ENCODE measurements at regions not wholly inside any gene's neighbourhood (a gene's known extent, or its start where the extent isn't known, plus 50 kb on each side); places are given as distances from the start of the nearest gene placed in this dataset.
"Not testable (repeated sequence)": the region's sequence is repeated elsewhere in the genome, so short reads cannot be mapped to it uniquely, and the experiment has no call there.

- H3K27ac ChIP-seq (ENCODE audit: low read length): no peak overlapping the region
- H4K20me1 ChIP-seq (ENCODE audit: insufficient read depth, low read length): no peaks in the 10 kb centered on the region
- no peaks in the 10 kb centered on the region; the same call in 1 of the 2 replicates for H3K4me1 ChIP-seq (ENCODE audit: low read length)
- H3K4me3 ChIP-seq (ENCODE audit: low read length): no peak overlapping the region
- H3K79me2 ChIP-seq (ENCODE audit: low read length): no peaks in the 10 kb centered on the region
- H3K9ac ChIP-seq (ENCODE audit: low read length): no peak overlapping the region
- H3K4me2 ChIP-seq (ENCODE audit: low read length): no peak overlapping the region
- H3K27me3 ChIP-seq (ENCODE audit: low read depth, low read length): no peaks in the 10 kb centered on the region
- H2AFZ ChIP-seq (ENCODE audit: low read depth, low read length): no peak overlapping the region
- TF ChIP-seq EZH2phosphoT487 (IDR thresholded peaks at IDR 0.05; ENCODE audit: low read depth): no peak
- no peaks in the 10 kb centered on the region for H3K36me3 ChIP-seq (replicated peaks; ENCODE audit: low read depth, low read length)
- H3K9me3 ChIP-seq (ENCODE audit: insufficient read depth, low read length): no peaks in the 10 kb centered on the region
Measured at GRCh38 chr16:88144028-88144511, 192.8 kb downstream of the BANP start.

DNA sequence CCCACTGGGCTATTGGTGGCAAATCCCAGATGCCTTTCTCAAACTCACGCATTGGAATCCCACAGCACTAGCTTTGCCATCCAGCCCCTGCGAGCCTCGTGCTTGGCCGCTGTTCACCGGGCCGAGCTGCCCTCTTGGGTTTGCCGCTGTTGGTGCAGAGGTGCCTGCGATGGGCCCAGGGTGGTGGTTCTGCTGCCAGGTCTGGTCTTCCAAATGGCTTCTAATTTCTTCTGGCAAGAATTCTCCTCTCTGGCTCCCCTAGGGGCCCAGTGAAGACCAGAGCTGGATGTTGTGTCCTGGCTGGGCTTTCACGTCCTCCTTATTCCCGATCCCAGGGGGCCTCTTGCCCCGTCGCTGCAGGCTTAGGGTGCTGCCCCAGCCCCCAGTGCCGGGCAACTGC is 194.1 kb downstream of the BANP start:
- not testable (repeated sequence) for H3K36me3 ChIP-seq (replicated peaks; ENCODE audit: low read depth, low read length); H2AFZ ChIP-seq (ENCODE audit: low read depth, low read length); H3K9ac ChIP-seq (ENCODE audit: low read length); H3K4me3 ChIP-seq (ENCODE audit: low read length); H3K27ac ChIP-seq (ENCODE audit: low read length); H3K4me2 ChIP-seq (ENCODE audit: low read length); H3K4me1 ChIP-seq (ENCODE audit: low read length); H3K27me3 ChIP-seq (ENCODE audit: low read depth, low read length); H3K79me2 ChIP-seq (ENCODE audit: low read length); H4K20me1 ChIP-seq (ENCODE audit: insufficient read depth, low read length); H3K9me3 ChIP-seq (ENCODE audit: insufficient read depth, low read length)

DNA sequence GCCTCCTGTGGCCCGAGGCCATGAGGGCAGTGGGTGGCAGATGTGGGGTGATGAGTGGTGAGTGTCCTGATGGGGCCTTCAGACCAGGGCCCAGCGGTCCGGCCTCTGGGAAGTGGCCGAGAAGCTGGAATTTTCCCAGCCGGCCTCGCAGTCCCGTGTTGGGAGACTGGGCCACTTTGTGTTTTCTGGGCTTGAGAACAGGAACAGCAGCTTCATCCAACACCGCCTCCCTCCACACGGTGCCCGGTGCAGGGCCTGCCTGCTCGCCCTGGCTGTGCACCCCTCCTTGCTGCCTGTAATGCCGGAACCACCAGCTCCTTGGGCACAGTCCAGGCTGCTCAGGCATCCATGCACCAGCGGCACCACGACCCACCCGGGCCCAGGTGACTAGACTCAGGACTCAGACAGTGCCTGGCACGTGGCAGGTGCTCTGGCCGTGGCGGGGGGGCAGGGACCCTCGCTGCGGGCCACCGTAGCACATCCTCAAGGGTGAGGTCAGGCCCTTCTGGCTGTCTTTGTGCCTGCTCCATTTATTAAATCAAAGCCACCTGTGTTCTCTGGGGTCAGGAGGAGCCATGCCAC is 194.7 kb downstream of the BANP start:
- not testable (repeated sequence) for H3K27me3 ChIP-seq (ENCODE audit: low read depth, low read length); H3K4me3 ChIP-seq (ENCODE audit: low read length); H4K20me1 ChIP-seq (ENCODE audit: insufficient read depth, low read length); H3K9ac ChIP-seq (ENCODE audit: low read length); H2AFZ ChIP-seq (ENCODE audit: low read depth, low read length); H3K9me3 ChIP-seq (ENCODE audit: insufficient read depth, low read length); H3K4me1 ChIP-seq (ENCODE audit: low read length); H3K27ac ChIP-seq (ENCODE audit: low read length); H3K79me2 ChIP-seq (ENCODE audit: low read length); H3K4me2 ChIP-seq (ENCODE audit: low read length); H3K36me3 ChIP-seq (replicated peaks; ENCODE audit: low read depth, low read length)

DNA sequence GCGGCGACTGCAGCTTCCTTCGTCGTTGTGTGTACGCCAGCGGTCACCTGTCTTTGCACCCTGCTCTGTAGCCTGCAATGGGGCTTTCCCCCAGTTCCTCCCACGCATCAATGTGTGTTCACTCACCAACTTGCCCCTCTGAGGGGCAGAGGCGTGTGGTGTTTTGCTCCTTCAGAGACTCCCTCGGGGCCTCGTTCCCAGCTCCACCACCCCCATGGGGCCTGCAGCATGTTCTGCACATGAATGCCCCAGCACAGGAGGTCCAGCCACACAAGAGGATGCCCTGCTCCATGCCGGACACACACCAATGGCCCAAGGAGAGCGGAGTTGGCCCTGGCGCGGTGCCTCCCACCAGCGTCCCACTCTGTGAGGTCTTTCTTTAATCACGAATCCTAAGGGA is 196.8 kb downstream of the BANP start:
- not testable (repeated sequence) for H3K9me3 ChIP-seq (ENCODE audit: insufficient read depth, low read length); H3K27me3 ChIP-seq (ENCODE audit: low read depth, low read length); H3K9ac ChIP-seq (ENCODE audit: low read length); H3K36me3 ChIP-seq (replicated peaks; ENCODE audit: low read depth, low read length); H3K79me2 ChIP-seq (ENCODE audit: low read length); H3K27ac ChIP-seq (ENCODE audit: low read length); H3K4me1 ChIP-seq (ENCODE audit: low read length); H3K4me2 ChIP-seq (ENCODE audit: low read length); H2AFZ ChIP-seq (ENCODE audit: low read depth, low read length); H3K4me3 ChIP-seq (ENCODE audit: low read length); H4K20me1 ChIP-seq (ENCODE audit: insufficient read depth, low read length)

- not testable (repeated sequence) for H3K9ac ChIP-seq (ENCODE audit: low read length); H3K4me3 ChIP-seq (ENCODE audit: low read length); H2AFZ ChIP-seq (ENCODE audit: low read depth, low read length); H3K4me2 ChIP-seq (ENCODE audit: low read length); H3K79me2 ChIP-seq (ENCODE audit: low read length); H3K9me3 ChIP-seq (ENCODE audit: insufficient read depth, low read length); H3K27ac ChIP-seq (ENCODE audit: low read length); H3K36me3 ChIP-seq (replicated peaks; ENCODE audit: low read depth, low read length); H3K27me3 ChIP-seq (ENCODE audit: low read depth, low read length); H3K4me1 ChIP-seq (ENCODE audit: low read length); H4K20me1 ChIP-seq (ENCODE audit: insufficient read depth, low read length)
Measured at GRCh38 chr16:88148682-88149081, 197.4 kb downstream of the BANP start.

DNA sequence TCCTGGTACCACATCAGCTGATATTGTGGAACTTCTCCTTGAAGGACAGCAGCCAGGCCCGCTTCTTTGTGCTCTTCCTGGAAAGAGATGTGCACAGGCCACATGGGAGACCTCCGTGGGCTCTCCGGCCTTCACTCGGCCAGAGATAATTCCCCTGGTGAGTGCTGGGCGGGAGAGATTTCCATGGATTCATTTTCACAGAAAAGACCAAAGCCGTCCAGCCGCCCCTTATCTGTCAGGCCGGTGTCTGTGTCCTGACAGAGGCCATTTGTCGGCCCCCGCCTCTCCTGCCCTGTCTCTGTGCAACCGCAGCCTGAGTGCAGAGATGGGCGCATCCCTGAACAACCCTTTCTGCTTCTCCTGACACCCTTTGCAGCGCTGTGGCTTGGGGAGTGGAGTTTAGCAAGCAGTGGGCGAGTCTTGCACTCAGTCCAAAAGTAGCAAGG is 197.9 kb downstream of the BANP start:
- not testable (repeated sequence) for H3K9ac ChIP-seq (ENCODE audit: low read length); H3K27ac ChIP-seq (ENCODE audit: low read length)

GRCh38 chr16:88149663-88150062 is 198.4 kb downstream of the BANP start:
- H3K79me2 ChIP-seq (ENCODE audit: low read length); H3K4me1 ChIP-seq (ENCODE audit: low read length); H2AFZ ChIP-seq (ENCODE audit: low read depth, low read length); H3K4me3 ChIP-seq (ENCODE audit: low read length); H3K9me3 ChIP-seq (ENCODE audit: insufficient read depth, low read length); H3K27me3 ChIP-seq (ENCODE audit: low read depth, low read length); H3K4me2 ChIP-seq (ENCODE audit: low read length); H4K20me1 ChIP-seq (ENCODE audit: insufficient read depth, low read length); H3K9ac ChIP-seq (ENCODE audit: low read length); H3K27ac ChIP-seq (ENCODE audit: low read length); H3K36me3 ChIP-seq (replicated peaks; ENCODE audit: low read depth, low read length): not testable (repeated sequence)

More for the DNA sequence above, 197.9 kb downstream of the BANP start:
- H3K79me2 ChIP-seq (ENCODE audit: low read length); H3K9me3 ChIP-seq (ENCODE audit: insufficient read depth, low read length); H3K4me1 ChIP-seq (ENCODE audit: low read length); H3K4me3 ChIP-seq (ENCODE audit: low read length); H4K20me1 ChIP-seq (ENCODE audit: insufficient read depth, low read length); H2AFZ ChIP-seq (ENCODE audit: low read depth, low read length); H3K27me3 ChIP-seq (ENCODE audit: low read depth, low read length); H3K4me2 ChIP-seq (ENCODE audit: low read length); H3K36me3 ChIP-seq (replicated peaks; ENCODE audit: low read depth, low read length): not testable (repeated sequence)

- H3K9ac ChIP-seq (ENCODE audit: low read length); H3K27ac ChIP-seq (ENCODE audit: low read length); H4K20me1 ChIP-seq (ENCODE audit: insufficient read depth, low read length); H2AFZ ChIP-seq (ENCODE audit: low read depth, low read length); H3K9me3 ChIP-seq (ENCODE audit: insufficient read depth, low read length); H3K4me3 ChIP-seq (ENCODE audit: low read length); H3K4me2 ChIP-seq (ENCODE audit: low read length); H3K4me1 ChIP-seq (ENCODE audit: low read length); H3K36me3 ChIP-seq (replicated peaks; ENCODE audit: low read depth, low read length); H3K27me3 ChIP-seq (ENCODE audit: low read depth, low read length); H3K79me2 ChIP-seq (ENCODE audit: low read length): not testable (repeated sequence)
Measured at GRCh38 chr16:88150456-88151128, 199.4 kb downstream of the BANP start.

GRCh38 chr16:88151129-88151499 is 199.9 kb downstream of the BANP start:
- not testable (repeated sequence) for H3K27ac ChIP-seq (ENCODE audit: low read length); H2AFZ ChIP-seq (ENCODE audit: low read depth, low read length); H3K4me2 ChIP-seq (ENCODE audit: low read length)

More at GRCh38 chr16:88151129-88151499, 199.9 kb downstream of the BANP start:
- H3K79me2 ChIP-seq (ENCODE audit: low read length); H3K4me3 ChIP-seq (ENCODE audit: low read length); H3K27me3 ChIP-seq (ENCODE audit: low read depth, low read length); H3K9ac ChIP-seq (ENCODE audit: low read length); H3K9me3 ChIP-seq (ENCODE audit: insufficient read depth, low read length); H4K20me1 ChIP-seq (ENCODE audit: insufficient read depth, low read length); H3K4me1 ChIP-seq (ENCODE audit: low read length); H3K36me3 ChIP-seq (replicated peaks; ENCODE audit: low read depth, low read length): not testable (repeated sequence)
